ENCODE measurements at regions not wholly inside any gene's neighbourhood (a gene's known extent, or its start where the extent isn't known, plus 50 kb on each side); places are given as distances from the start of the nearest gene placed in this dataset.
"Not testable (repeated sequence)": the region's sequence is repeated elsewhere in the genome, so short reads cannot be mapped to it uniquely, and the experiment has no call there.

DNA sequence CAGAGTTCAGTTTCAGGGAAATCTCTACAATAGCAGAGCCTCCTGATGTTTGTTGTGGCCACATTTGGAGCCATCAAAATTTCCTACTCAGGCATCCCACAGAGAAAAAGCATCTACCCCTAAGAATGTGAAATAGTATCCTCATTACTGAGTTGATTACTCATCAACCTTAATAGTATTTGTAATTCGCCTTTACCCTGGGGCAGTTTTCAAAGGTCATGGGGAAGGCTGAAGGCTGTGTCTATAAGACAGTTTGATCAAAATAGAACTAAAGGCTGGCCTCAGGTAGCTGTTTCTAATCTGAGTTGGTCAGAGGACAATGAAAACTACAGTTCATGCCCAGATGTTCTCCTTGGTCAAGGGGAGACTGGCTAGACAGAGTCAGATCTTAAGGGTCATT is 189.7 kb downstream of the ZNF92 start:
- TF ChIP-seq POLR2AphosphoS5 (IDR thresholded peaks at IDR 0.05; ENCODE audit: low read depth, low read length); EZH2phosphoT487 (IDR thresholded peaks at IDR 0.05; ENCODE audit: borderline replicate concordance); EZH2 (IDR thresholded peaks at IDR 0.05); EGR1 (IDR thresholded peaks at IDR 0.05; ENCODE audit: low read depth); POLR2A (IDR thresholded peaks at IDR 0.05; ENCODE audit: borderline replicate concordance, extremely low read depth, insufficient read depth, insufficient read length); CEBPB (IDR thresholded peaks at IDR 0.05; ENCODE audit: low read depth); SIN3A (IDR thresholded peaks at IDR 0.05; ENCODE audit: low read depth); SRF (IDR thresholded peaks at IDR 0.05; ENCODE audit: low read depth); YY1 (IDR thresholded peaks at IDR 0.05; ENCODE audit: extremely low read depth, insufficient replicate concordance, low read depth, low read length); SP1 (IDR thresholded peaks at IDR 0.05; ENCODE audit: low read depth); RAD21 (IDR thresholded peaks at IDR 0.05; ENCODE audit: low read depth): not testable (repeated sequence)
- TF ChIP-seq, protein P1, sequence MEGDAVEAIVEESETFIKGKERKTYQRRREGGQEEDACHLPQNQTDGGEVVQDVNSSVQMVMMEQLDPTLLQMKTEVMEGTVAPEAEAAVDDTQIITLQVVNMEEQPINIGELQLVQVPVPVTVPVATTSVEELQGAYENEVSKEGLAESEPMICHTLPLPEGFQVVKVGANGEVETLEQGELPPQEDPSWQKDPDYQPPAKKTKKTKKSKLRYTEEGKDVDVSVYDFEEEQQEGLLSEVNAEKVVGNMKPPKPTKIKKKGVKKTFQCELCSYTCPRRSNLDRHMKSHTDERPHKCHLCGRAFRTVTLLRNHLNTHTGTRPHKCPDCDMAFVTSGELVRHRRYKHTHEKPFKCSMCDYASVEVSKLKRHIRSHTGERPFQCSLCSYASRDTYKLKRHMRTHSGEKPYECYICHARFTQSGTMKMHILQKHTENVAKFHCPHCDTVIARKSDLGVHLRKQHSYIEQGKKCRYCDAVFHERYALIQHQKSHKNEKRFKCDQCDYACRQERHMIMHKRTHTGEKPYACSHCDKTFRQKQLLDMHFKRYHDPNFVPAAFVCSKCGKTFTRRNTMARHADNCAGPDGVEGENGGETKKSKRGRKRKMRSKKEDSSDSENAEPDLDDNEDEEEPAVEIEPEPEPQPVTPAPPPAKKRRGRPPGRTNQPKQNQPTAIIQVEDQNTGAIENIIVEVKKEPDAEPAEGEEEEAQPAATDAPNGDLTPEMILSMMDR (IDR thresholded peaks at IDR 0.05 in 2 of 3, conservative IDR thresholded peaks at IDR 0.05 in 1 of 3; ENCODE audit: borderline replicate concordance in 1 of 3, insufficient read depth in 1 of 3, low read depth in 2 of 3, low read length in 2 of 3), result not testable (repeated sequence)
- TF ChIP-seq, protein P2, sequence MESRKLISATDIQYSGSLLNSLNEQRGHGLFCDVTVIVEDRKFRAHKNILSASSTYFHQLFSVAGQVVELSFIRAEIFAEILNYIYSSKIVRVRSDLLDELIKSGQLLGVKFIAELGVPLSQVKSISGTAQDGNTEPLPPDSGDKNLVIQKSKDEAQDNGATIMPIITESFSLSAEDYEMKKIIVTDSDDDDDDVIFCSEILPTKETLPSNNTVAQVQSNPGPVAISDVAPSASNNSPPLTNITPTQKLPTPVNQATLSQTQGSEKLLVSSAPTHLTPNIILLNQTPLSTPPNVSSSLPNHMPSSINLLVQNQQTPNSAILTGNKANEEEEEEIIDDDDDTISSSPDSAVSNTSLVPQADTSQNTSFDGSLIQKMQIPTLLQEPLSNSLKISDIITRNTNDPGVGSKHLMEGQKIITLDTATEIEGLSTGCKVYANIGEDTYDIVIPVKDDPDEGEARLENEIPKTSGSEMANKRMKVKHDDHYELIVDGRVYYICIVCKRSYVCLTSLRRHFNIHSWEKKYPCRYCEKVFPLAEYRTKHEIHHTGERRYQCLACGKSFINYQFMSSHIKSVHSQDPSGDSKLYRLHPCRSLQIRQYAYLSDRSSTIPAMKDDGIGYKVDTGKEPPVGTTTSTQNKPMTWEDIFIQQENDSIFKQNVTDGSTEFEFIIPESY (IDR thresholded peaks at IDR 0.05; ENCODE audit: extremely low read depth, insufficient replicate concordance, low read length), result not testable (repeated sequence)
- TF ChIP-seq, protein P3, sequence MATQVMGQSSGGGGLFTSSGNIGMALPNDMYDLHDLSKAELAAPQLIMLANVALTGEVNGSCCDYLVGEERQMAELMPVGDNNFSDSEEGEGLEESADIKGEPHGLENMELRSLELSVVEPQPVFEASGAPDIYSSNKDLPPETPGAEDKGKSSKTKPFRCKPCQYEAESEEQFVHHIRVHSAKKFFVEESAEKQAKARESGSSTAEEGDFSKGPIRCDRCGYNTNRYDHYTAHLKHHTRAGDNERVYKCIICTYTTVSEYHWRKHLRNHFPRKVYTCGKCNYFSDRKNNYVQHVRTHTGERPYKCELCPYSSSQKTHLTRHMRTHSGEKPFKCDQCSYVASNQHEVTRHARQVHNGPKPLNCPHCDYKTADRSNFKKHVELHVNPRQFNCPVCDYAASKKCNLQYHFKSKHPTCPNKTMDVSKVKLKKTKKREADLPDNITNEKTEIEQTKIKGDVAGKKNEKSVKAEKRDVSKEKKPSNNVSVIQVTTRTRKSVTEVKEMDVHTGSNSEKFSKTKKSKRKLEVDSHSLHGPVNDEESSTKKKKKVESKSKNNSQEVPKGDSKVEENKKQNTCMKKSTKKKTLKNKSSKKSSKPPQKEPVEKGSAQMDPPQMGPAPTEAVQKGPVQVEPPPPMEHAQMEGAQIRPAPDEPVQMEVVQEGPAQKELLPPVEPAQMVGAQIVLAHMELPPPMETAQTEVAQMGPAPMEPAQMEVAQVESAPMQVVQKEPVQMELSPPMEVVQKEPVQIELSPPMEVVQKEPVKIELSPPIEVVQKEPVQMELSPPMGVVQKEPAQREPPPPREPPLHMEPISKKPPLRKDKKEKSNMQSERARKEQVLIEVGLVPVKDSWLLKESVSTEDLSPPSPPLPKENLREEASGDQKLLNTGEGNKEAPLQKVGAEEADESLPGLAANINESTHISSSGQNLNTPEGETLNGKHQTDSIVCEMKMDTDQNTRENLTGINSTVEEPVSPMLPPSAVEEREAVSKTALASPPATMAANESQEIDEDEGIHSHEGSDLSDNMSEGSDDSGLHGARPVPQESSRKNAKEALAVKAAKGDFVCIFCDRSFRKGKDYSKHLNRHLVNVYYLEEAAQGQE (IDR thresholded peaks at IDR 0.05; ENCODE audit: low read depth), result not testable (repeated sequence)

Measured in HCT116 (cell line).